HEK293 (cell line): ENCODE measurements at regions not wholly inside any gene's neighbourhood (a gene's known extent, or its start where the extent isn't known, plus 50 kb on each side); places are given as distances from the start of the nearest gene placed in this dataset.

ENCODE experiments used
- CTCF ChIP-seq: fragments of 450-650 bp; formaldehyde crosslinking; IDR thresholded peaks from 2 replicates; pipeline ENCODE4 v1.5.1; 2016; ENCODE audit warnings: missing biosample characterization, missing genetic modification characterization
- ELK4 ChIP-seq: IDR thresholded peaks from 2 replicates; pipeline ENCODE4 v1.6.1; 2011; ENCODE audit warnings: mild to moderate bottlenecking, low read depth, low read length, borderline replicate concordance
- YY1 ChIP-seq: fragments of 450-650 bp; formaldehyde crosslinking; IDR thresholded peaks from 2 replicates; pipeline ENCODE4 v1.5.1; 2018; ENCODE audit warnings: missing biosample characterization, missing genetic modification characterization
- ZNF146 ChIP-seq: fragments of 450-650 bp; formaldehyde crosslinking; IDR thresholded peaks from 2 replicates; pipeline ENCODE4 v1.5.1; 2016; ENCODE audit warnings: missing biosample characterization, missing genetic modification characterization
- ZNF404 ChIP-seq: fragments of 450-650 bp; formaldehyde crosslinking; IDR thresholded peaks from 2 replicates; pipeline ENCODE4 v1.5.1; 2017; ENCODE audit warnings: missing biosample characterization, missing genetic modification characterization
- ZNF513 ChIP-seq: fragments of 450-650 bp; IDR thresholded peaks from 2 replicates; pipeline ENCODE4 v1.5.1; 2018; ENCODE audit warnings: missing biosample characterization, missing genetic modification characterization
- ZNF654 ChIP-seq: fragments of 450-650 bp; formaldehyde crosslinking; IDR thresholded peaks from 2 replicates; pipeline ENCODE4 v1.5.1; 2016; ENCODE audit warnings: low read depth, missing biosample characterization, missing genetic modification characterization
- ZNF704 ChIP-seq: fragments of 450-650 bp; formaldehyde crosslinking; IDR thresholded peaks from 2 replicates; pipeline ENCODE4 v1.5.1; 2016; ENCODE audit warnings: missing biosample characterization, missing genetic modification characterization

- TF ChIP-seq ZNF513, result no peak
- TF ChIP-seq ELK4, result no peak
- no peak for TF ChIP-seq ZNF704 (tag by site-specific recombination)
- no peak for TF ChIP-seq CTCF (tag by site-specific recombination)
- no peak for TF ChIP-seq ZNF654
- TF ChIP-seq ZNF404 (tag by site-specific recombination), result no peak
- TF ChIP-seq ZNF146 (tag by site-specific recombination), result no peak
- TF ChIP-seq YY1 (tag by site-specific recombination), result no peak
Measured at GRCh38 chr6:139912735-139913400, 538.4 kb upstream of the CITED2 start.
